GM19468 (cell line): ENCODE measurements at regions not wholly inside any gene's neighbourhood (a gene's known extent, or its start where the extent isn't known, plus 50 kb on each side); places are given as distances from the start of the nearest gene placed in this dataset.

Experiments used
- ATAC-seq: cut with Tn5 transposase; IDR thresholded peaks from one replicate; pipeline ENCODE4 v1.9.1; 2021; ENCODE audit warnings: mild to moderate bottlenecking, moderate library complexity, moderate number of reproducible peaks; ENCODE audit not compliant: unreplicated experiment; ENCODE audit errors: extremely low read depth

- no peak for ATAC-seq
These were observed 138.4 kb upstream of the COL3A1 start for GRCh38 chr2:188835821-188836220.

- no peak for ATAC-seq
These were observed 128.5 kb upstream of the COL3A1 start for GRCh38 chr2:188845692-188846091.

DNA sequence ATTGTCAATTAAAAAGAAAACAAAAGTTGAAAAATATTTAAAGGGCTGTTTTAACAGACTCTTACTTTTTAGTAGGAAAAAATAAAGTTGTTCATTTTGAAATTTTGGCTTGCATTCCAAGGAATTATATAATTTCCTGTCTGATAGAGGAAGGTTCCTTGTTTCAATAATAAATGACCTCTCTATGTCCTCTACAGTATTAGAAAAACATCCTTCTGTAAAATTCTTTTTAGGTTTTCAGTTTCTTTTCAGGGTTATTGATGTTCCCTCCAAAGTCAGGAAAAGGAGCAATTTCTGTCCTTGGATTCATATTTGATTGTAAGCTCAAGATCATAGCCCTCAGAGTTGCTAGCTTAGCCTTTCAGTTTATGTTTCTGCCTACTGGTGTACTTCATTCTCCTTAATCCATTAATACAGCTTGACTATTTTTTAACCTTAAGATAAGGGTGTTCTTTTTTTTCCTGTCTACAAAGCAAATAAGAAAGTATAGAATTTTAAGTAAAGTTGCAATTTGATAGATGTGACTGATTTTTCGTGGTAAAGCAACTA, 125.2 kb upstream of the COL3A1 start:
- ATAC-seq, result no peak

- no peak for ATAC-seq
These were observed 123.4 kb upstream of the COL3A1 start for GRCh38 chr2:188850786-188851185.

DNA sequence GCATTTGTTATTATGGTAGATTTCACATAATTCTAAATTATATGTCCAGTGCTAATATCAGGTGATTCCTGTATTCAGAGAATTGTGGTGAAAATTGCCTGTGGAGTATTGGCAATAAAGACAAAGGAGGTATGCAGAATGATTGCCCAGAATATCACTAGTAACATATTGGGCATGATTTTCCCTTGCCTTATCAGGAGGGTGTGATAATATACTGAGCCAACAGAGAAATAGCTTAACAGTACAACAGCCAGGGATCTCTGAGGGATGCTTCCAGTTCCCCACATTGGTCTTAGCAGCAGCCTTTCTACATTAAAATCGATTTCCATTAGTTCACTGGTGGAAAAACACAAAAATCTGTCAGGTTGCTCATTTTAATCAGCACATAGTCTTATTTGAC, 122.9 kb upstream of the COL3A1 start:
- ATAC-seq, result no peak

- ATAC-seq, result no peak
These were observed 122.3 kb upstream of the COL3A1 start for GRCh38 chr2:188851826-188852225.

GRCh38 chr2:188852772-188853171, 121.4 kb upstream of the COL3A1 start:
- ATAC-seq, result no peak

- no peak for ATAC-seq
These were observed 120.9 kb upstream of the COL3A1 start for GRCh38 chr2:188853307-188853706.

- ATAC-seq, result no peak
These were observed 108.5 kb upstream of the COL3A1 start for GRCh38 chr2:188865681-188866080.

GRCh38 chr2:188869550-188869949, 104.6 kb upstream of the COL3A1 start:
- ATAC-seq, result no peak

- ATAC-seq, result no peak
These were observed 103.9 kb upstream of the COL3A1 start for GRCh38 chr2:188870289-188870688.

GRCh38 chr2:188875104-188875503, 99.1 kb upstream of the COL3A1 start:
- no peak for ATAC-seq

- ATAC-seq, result no peak
These were observed 95.5 kb upstream of the COL3A1 start for GRCh38 chr2:188878716-188879115.

DNA sequence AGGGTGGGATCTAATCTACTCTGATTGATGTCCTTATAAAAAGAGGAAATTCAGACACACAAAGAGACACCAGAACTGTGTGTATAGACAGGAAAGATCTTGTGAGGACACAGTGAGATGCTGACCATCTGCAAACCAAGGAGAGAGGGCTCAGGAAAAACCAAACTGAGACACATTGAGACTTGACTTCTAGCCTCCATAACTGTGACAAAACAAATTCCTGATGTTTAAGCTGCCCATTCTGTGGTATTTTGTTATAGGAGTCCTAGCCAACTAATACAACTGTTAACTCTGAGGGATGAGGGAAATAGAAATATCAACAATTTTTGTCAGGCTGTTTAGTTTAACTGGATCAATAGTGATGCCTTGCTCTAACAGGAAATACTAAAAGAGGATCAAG, 93.4 kb upstream of the COL3A1 start:
- no peak for ATAC-seq

DNA sequence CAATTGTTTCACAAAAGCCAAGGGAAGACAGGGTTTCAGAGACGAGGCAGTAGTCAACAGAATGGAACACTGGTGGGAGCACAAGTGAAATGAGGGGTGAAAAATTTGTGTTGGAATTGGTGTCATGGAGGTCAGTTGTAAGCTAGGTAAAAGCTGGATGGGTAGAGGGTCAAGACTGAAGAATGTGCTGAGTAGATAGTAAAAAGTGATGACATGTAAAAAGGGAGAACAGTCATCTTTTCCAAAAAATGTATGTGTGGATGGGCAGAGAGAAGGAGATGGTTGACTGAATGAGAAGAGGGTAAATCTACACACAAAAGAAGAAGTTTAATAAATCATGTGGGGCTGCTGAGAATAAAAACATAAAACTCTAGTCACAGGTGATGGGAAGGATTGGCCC, 92.7 kb upstream of the COL3A1 start:
- no peak for ATAC-seq

DNA sequence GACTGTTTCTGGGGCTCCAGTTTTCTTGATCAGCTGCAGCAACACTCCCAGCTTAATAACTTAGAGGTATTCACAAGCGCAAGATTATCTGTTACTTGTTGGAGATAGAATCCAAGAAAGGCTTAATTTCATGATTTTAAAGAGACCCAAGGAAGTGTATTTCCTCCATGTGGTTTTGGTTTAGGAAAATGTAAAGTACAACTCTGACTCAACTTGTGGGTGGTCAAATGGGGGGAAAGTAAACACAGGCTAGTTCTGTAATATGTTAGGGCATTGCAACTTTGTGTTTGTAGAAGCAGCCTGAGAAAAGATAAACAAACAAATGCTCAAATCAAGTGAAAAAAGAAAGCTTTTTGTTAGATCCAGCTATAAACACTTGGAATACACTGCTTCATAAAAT, 90.1 kb upstream of the COL3A1 start:
- ATAC-seq, result no peak

DNA sequence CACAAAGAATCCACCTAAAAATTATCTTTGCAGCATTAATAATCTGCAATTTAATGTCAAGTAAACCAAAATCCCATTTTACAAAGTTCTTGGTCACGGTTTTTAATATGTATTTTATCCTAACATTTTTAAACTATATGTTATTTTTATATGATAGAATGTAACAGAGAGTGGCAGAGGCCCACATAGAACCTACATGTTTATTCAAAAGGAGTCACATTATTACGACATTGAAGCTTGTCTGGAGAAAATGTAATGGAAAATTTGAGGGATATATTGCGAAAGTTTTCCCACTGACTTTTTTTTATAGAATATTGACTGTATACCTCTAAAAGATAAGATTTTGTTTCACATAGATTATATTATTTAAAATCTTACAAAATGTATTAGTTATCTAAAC, 89.7 kb upstream of the COL3A1 start:
- no peak for ATAC-seq

GRCh38 chr2:188889187-188889586, 85.0 kb upstream of the COL3A1 start:
- no peak for ATAC-seq

DNA sequence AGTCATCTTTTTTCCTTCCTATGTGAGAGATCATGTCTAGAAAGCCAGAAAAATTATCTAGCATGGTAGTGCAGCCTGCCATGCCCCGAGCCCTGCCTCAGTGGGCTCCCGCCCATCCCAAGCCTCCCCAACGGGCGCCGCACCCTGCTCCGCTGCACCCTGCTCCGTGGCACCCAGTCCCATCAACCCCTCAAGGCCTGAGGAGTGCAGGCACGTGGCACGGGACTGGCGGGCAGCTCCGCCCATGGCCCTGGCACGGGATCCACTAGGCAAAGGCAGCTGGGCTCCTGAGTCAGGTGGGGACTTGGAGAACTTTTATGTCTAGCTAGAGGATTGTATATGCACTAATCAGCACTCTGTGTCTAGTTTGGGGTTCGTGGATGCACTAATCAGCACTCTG, 83.4 kb upstream of the COL3A1 start:
- ATAC-seq, result no peak

DNA sequence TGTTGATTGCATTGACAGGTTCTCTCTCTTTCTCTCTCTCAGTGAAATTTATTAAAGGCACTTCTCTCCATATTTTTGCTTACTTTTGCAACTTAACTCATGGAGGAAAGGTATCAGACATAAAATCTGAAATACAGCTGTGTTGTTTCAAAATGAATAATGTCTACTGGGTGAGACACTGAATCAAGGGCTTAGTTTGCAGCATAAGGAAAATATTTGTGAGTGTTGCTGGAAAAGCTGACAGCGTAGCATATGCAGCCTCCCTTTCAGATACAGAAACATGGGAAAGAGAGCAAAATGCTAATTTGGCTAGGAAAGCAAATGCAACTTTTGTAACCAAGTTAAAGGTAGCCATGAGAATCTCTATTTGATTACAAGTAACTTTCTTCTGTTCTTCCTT, 81.5 kb upstream of the COL3A1 start:
- ATAC-seq, result no peak

GRCh38 chr2:188893972-188894371, 80.2 kb upstream of the COL3A1 start:
- ATAC-seq, result no peak

GRCh38 chr2:188894979-188895378, 79.2 kb upstream of the COL3A1 start:
- ATAC-seq, result no peak

- no peak for ATAC-seq
These were observed 77.1 kb upstream of the COL3A1 start for GRCh38 chr2:188897096-188897495.
